IPS-15b (cell line): ENCODE measurements at regions not wholly inside any gene's neighbourhood (a gene's known extent, or its start where the extent isn't known, plus 50 kb on each side); places are given as distances from the start of the nearest gene placed in this dataset.

Experiments used
- H3K27me3 ChIP-seq: one replicate; pipeline ENCODE4 v1.6.1; 2013; ENCODE audit warnings: low read length; ENCODE audit not compliant: control insufficient read depth, insufficient read depth
- H3K36me3 ChIP-seq: one replicate; pipeline ENCODE4 v1.6.1; 2013; ENCODE audit warnings: low read length; ENCODE audit not compliant: control insufficient read depth, insufficient read depth
- H3K4me1 ChIP-seq: one replicate; pipeline ENCODE4 v1.6.1; 2013; ENCODE audit warnings: mild to moderate bottlenecking, low read length; ENCODE audit not compliant: control insufficient read depth, insufficient read depth
- H3K4me3 ChIP-seq: one replicate; pipeline ENCODE4 v1.5.1; 2013; ENCODE audit warnings: low read depth, low read length
- H3K9ac ChIP-seq: one replicate; pipeline ENCODE4 v1.6.1; 2013; ENCODE audit warnings: low read depth, mild to moderate bottlenecking, low read length
- H3K9me3 ChIP-seq: one replicate; pipeline ENCODE4 v1.6.1; 2013; ENCODE audit warnings: mild to moderate bottlenecking, low read length; ENCODE audit not compliant: control insufficient read depth, insufficient read depth

GRCh38 chr2:147368306-147368705 lies 476.5 kb upstream of the ACVR2A start:
- no peaks in the 10 kb centered on the region for H3K36me3 ChIP-seq
- no peaks in the 10 kb centered on the region for H3K9me3 ChIP-seq
- H3K4me1 ChIP-seq: peaks cover 3% of the 10 kb centered on the region
- H3K27me3 ChIP-seq: no peaks in the 10 kb centered on the region
- H3K4me3 ChIP-seq: no peak overlapping the region
- H3K9ac ChIP-seq: no peak overlapping the region

GRCh38 chr2:147366279-147366678 lies 478.6 kb upstream of the ACVR2A start:
- no peak overlapping the region for H3K9ac ChIP-seq
- H3K4me1 ChIP-seq: peaks cover 3% of the 10 kb centered on the region
- no peak overlapping the region for H3K4me3 ChIP-seq
- no peaks in the 10 kb centered on the region for H3K36me3 ChIP-seq
- no peaks in the 10 kb centered on the region for H3K27me3 ChIP-seq
- H3K9me3 ChIP-seq: no peaks in the 10 kb centered on the region

GRCh38 chr2:147365622-147366021 lies 479.2 kb upstream of the ACVR2A start:
- Histone ChIP-seq H3K4me3 (no peak overlapping the region), H3K27me3 (no peaks in the 10 kb centered on the region), H3K9ac (no peak overlapping the region), H3K9me3 (no peaks in the 10 kb centered on the region), H3K36me3 (no peaks in the 10 kb centered on the region), H3K4me1 (peaks cover 3% of the 10 kb centered on the region)

GRCh38 chr2:147364597-147364996 lies 480.2 kb upstream of the ACVR2A start:
- H3K4me1 ChIP-seq: peaks cover 3% of the 10 kb centered on the region
- no peak overlapping the region for H3K4me3 ChIP-seq
- H3K9ac ChIP-seq: no peak overlapping the region
- H3K9me3 ChIP-seq: no peaks in the 10 kb centered on the region
- H3K27me3 ChIP-seq: no peaks in the 10 kb centered on the region
- no peaks in the 10 kb centered on the region for H3K36me3 ChIP-seq

DNA sequence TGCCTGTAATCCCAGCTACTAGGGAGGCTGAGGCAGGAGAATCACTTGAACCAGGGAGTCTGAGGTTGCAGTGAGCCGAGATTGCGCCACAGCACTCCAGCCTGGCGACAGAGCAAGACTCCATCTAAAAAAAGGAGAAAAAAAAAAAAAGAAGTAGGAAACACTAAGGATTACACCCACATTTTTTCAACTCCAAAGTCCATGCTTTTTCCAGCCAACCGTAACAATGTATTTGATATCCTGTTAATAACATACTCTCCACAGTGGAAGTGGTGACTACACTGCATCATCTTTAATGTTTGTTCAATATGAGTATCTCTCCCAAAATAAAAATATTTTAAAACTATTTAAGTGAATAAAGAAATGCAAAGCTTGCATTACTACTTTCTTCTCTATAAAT lies 481.6 kb upstream of the ACVR2A start:
- Histone ChIP-seq H3K9me3 (no peaks in the 10 kb centered on the region), H3K27me3 (no peaks in the 10 kb centered on the region), H3K4me1 (peaks cover 3% of the 10 kb centered on the region)

GRCh38 chr2:147358375-147358774 lies 486.5 kb upstream of the ACVR2A start:
- no peaks in the 10 kb centered on the region for H3K36me3 ChIP-seq
- no peaks in the 10 kb centered on the region for H3K27me3 ChIP-seq
- no peaks in the 10 kb centered on the region for H3K4me1 ChIP-seq
- no peak overlapping the region for H3K9ac ChIP-seq
- H3K4me3 ChIP-seq: no peak overlapping the region
- no peaks in the 10 kb centered on the region for H3K9me3 ChIP-seq

More for the DNA sequence above, 481.6 kb upstream of the ACVR2A start:
- H3K4me3 ChIP-seq: no peak overlapping the region
- H3K36me3 ChIP-seq: no peaks in the 10 kb centered on the region
- H3K9ac ChIP-seq: no peak overlapping the region

DNA sequence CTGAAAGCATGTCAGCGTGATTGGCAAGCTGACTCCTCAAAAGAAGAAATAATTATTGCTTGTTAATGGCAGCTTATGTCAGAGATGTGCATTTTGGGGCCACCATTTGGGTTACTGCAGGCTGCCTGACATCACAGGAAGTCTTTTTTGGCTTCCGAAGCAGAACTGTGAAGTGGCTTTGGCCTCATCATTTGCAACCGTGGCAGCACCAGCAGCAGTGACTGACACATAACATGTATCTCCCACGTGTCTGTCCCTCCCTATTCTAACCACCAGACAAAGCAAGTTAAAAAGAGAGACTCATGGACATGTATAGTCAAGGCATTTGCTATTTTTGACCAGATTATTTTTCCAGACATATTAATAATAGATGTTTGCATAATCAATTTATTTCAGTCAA lies 488.7 kb upstream of the ACVR2A start:
- H3K4me1 ChIP-seq: no peaks in the 10 kb centered on the region
- no peaks in the 10 kb centered on the region for H3K36me3 ChIP-seq
- H3K9me3 ChIP-seq: no peaks in the 10 kb centered on the region
- H3K9ac ChIP-seq: no peak overlapping the region
- no peak overlapping the region for H3K4me3 ChIP-seq
- no peaks in the 10 kb centered on the region for H3K27me3 ChIP-seq

DNA sequence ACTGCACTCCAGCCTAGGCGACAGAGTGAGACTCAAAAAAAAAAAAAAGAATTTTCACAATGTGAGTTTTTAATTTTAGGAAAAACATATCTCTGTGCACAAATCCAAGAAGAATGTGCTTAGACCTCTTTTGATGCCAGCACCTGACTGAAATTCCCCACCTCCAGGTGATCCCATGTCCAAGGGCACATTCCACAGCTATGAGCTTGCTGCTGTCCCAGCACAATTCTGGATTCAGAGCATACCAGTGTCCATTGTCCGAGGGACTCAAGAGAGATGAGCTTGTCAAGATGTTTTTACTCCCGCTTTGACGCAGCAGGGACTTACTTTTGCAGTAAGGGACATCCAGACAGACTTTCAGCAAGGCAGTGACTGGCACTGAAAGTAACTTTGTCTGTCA lies 489.1 kb upstream of the ACVR2A start:
- H3K27me3 ChIP-seq: no peaks in the 10 kb centered on the region
- H3K9ac ChIP-seq: no peak overlapping the region
- no peak overlapping the region for H3K4me3 ChIP-seq
- no peaks in the 10 kb centered on the region for H3K4me1 ChIP-seq
- H3K9me3 ChIP-seq: no peaks in the 10 kb centered on the region
- H3K36me3 ChIP-seq: no peaks in the 10 kb centered on the region

- Histone ChIP-seq H3K27me3 (no peaks in the 10 kb centered on the region), H3K9ac (no peak overlapping the region), H3K4me3 (no peak overlapping the region), H3K36me3 (no peaks in the 10 kb centered on the region), H3K4me1 (no peaks in the 10 kb centered on the region), H3K9me3 (no peaks in the 10 kb centered on the region)
These were observed 491.8 kb upstream of the ACVR2A start for GRCh38 chr2:147353072-147353381.

GRCh38 chr2:147352264-147353071 lies 492.4 kb upstream of the ACVR2A start:
- Histone ChIP-seq H3K9ac (no peak overlapping the region), H3K27me3 (no peaks in the 10 kb centered on the region), H3K9me3 (no peaks in the 10 kb centered on the region), H3K36me3 (no peaks in the 10 kb centered on the region), H3K4me1 (no peaks in the 10 kb centered on the region), H3K4me3 (no peak overlapping the region)

DNA sequence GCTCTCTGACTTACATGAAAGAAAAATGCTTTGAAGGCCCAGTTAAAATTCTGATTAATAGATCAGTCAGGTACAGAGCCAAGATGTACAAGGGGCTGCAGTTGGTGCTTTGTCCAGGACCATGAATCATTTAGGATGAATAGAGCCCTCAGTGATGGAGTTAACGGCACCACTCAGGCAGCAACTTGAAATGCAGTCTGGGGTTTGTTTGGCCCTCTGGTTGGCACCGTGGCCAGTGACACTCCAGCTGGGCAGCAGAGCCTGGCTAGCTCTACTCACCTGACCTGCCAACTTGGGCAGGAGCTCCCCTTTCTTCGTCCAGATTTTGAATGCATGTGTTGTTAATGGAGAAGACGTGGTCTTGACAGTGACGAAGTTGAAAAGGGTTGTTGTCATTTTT lies 493.0 kb upstream of the ACVR2A start:
- no peaks in the 10 kb centered on the region for H3K36me3 ChIP-seq
- H3K9ac ChIP-seq: no peak overlapping the region
- H3K27me3 ChIP-seq: no peaks in the 10 kb centered on the region
- no peak overlapping the region for H3K4me3 ChIP-seq
- no peaks in the 10 kb centered on the region for H3K9me3 ChIP-seq
- H3K4me1 ChIP-seq: no peaks in the 10 kb centered on the region

GRCh38 chr2:147348931-147349555 lies 495.8 kb upstream of the ACVR2A start:
- Histone ChIP-seq H3K4me1 (no peaks in the 10 kb centered on the region), H3K9ac (no peak overlapping the region), H3K27me3 (no peaks in the 10 kb centered on the region), H3K36me3 (no peaks in the 10 kb centered on the region), H3K9me3 (no peaks in the 10 kb centered on the region), H3K4me3 (no peak overlapping the region)
